Uterus (tissue), 3 donors: ENCODE measurements at regions not wholly inside any gene's neighbourhood (a gene's known extent, or its start where the extent isn't known, plus 50 kb on each side); places are given as distances from the start of the nearest gene placed in this dataset.

Experiments used
- DNase-seq, 2 donors: peaks; one replicate each; pipeline ENCODE4 v3.0.0-alpha.2; 2019 to 2020
- H3K27ac ChIP-seq, 2 donors: fragments of 200-600 bp; sonication (generic); 1 replicate in 1 of 2; 2 replicates in 1 of 2; pipeline ENCODE4 v1.5.1; 2016 to 2018
- H3K27me3 ChIP-seq, 2 donors: fragments of 200-600 bp; sonication (generic); one replicate each; pipeline ENCODE4 v1.5.1; 2018 to 2019; ENCODE audit warnings: control low read depth in 1 of 2
- H3K36me3 ChIP-seq, 2 donors: fragments of 200-600 bp; sonication (generic); one replicate each; pipeline ENCODE4 v1.5.1; 2019; ENCODE audit warnings: control low read depth in 1 of 2
- H3K4me1 ChIP-seq, 2 donors: fragments of 200-600 bp; sonication (generic); one replicate each; pipeline ENCODE4 v1.5.1; 2018 to 2019; ENCODE audit warnings: control low read depth in 1 of 2
- H3K4me3 ChIP-seq, 2 donors: fragments of 200-600 bp; sonication (generic); 1 replicate in 1 of 2; 2 replicates in 1 of 2; pipeline ENCODE4 v1.5.1; 2018 to 2019; ENCODE audit warnings: mild to moderate bottlenecking in 1 of 2
- H3K9me3 ChIP-seq, 2 donors: fragments of 200-600 bp; sonication (generic); one replicate each; pipeline ENCODE4 v1.5.1; 2019; ENCODE audit warnings: control low read depth in 1 of 2
- CTCF ChIP-seq, 4 experiments: fragments of 200-600 bp in 2 of 4; fragments of 450-650 bp in 2 of 4; sonication (generic) in 2 of 4; IDR thresholded peaks; one replicate each; pipeline ENCODE4 v1.5.1; 2016 to 2019; ENCODE audit warnings: antibody characterized with exemption in 4 of 4, mild to moderate bottlenecking in 2 of 4, moderate library complexity in 1 of 4
- POLR2A ChIP-seq, 2 donors: fragments of 450-650 bp; IDR thresholded peaks; one replicate each; pipeline ENCODE4 v1.6.1; 2016; ENCODE audit warnings: antibody characterized with exemption in 2 of 2, mild to moderate bottlenecking in 1 of 2, moderate library complexity in 1 of 2
- intact Hi-C: fragments of 100-400 bp; cut with DNase I; formaldehyde crosslinking; loops from one replicate; pipeline ENCODE4 v1.15.1; 2023; ENCODE audit warnings: low total_unique reads
- donor health status: DM: yes; HTN: yes; CAD: no.

- no peaks in the 10 kb centered on the region for H3K9me3 ChIP-seq
- no peak for DNase-seq
- no peaks in the 10 kb centered on the region for H3K36me3 ChIP-seq
- no peak overlapping the region for H3K27ac ChIP-seq
- H3K4me3 ChIP-seq, result no peak overlapping the region
- no peaks in the 10 kb centered on the region for H3K27me3 ChIP-seq
- H3K4me1 ChIP-seq, result no peaks in the 10 kb centered on the region
- TF ChIP-seq POLR2A (IDR thresholded peaks at IDR 0.05), result no peak
- TF ChIP-seq CTCF (IDR thresholded peaks at IDR 0.05), result no peak
- intact Hi-C loops, result no loop called here
Observed at GRCh38 chr17:53127331-53127730, 695.4 kb upstream of the KIF2B start.

- intact Hi-C loops, result no loop called here
- no peak overlapping the region for H3K4me3 ChIP-seq
Observed at GRCh38 chr17:53122966-53123365, 699.8 kb upstream of the KIF2B start.

GRCh38 chr17:53119773-53120172 is 703.0 kb upstream of the KIF2B start:
- no peaks in the 10 kb centered on the region for H3K36me3 ChIP-seq
- H3K9me3 ChIP-seq, result no peaks in the 10 kb centered on the region
- TF ChIP-seq CTCF (IDR thresholded peaks at IDR 0.05) (no peak), POLR2A (IDR thresholded peaks at IDR 0.05) (no peak)
- H3K4me1 ChIP-seq, result no peaks in the 10 kb centered on the region
- H3K4me3 ChIP-seq, result no peak overlapping the region
- no peak overlapping the region for H3K27ac ChIP-seq
- no peak for DNase-seq
- H3K27me3 ChIP-seq, result no peaks in the 10 kb centered on the region
- intact Hi-C loops, result no loop called here

More at GRCh38 chr17:53122966-53123365, 699.8 kb upstream of the KIF2B start:
- DNase-seq, result no peak
- H3K27ac ChIP-seq, result no peak overlapping the region
- no peaks in the 10 kb centered on the region for H3K9me3 ChIP-seq
- no peaks in the 10 kb centered on the region for H3K36me3 ChIP-seq
- no peak for TF ChIP-seq POLR2A (IDR thresholded peaks at IDR 0.05)
- no peak for TF ChIP-seq CTCF (IDR thresholded peaks at IDR 0.05)
- H3K27me3 ChIP-seq, result no peaks in the 10 kb centered on the region
- no peaks in the 10 kb centered on the region for H3K4me1 ChIP-seq

GRCh38 chr17:53118948-53119347 is 703.8 kb upstream of the KIF2B start:
- TF ChIP-seq POLR2A (IDR thresholded peaks at IDR 0.05) (no peak), CTCF (IDR thresholded peaks at IDR 0.05) (no peak)
- Histone ChIP-seq H3K27me3 (no peaks in the 10 kb centered on the region), H3K36me3 (no peaks in the 10 kb centered on the region), H3K9me3 (no peaks in the 10 kb centered on the region), H3K4me3 (no peak overlapping the region), H3K4me1 (no peaks in the 10 kb centered on the region), H3K27ac (no peak overlapping the region)
- no peak for DNase-seq
- intact Hi-C loops, result no loop called here

GRCh38 chr17:53106886-53107285 is 715.8 kb upstream of the KIF2B start:
- H3K4me3 ChIP-seq, result no peak overlapping the region
- intact Hi-C loops, result no loop called here

More at GRCh38 chr17:53106886-53107285, 715.8 kb upstream of the KIF2B start:
- Histone ChIP-seq H3K27ac (no peak overlapping the region), H3K9me3 (no peaks in the 10 kb centered on the region), H3K27me3 (no peaks in the 10 kb centered on the region), H3K36me3 (no peaks in the 10 kb centered on the region), H3K4me1 (no peaks in the 10 kb centered on the region)
- no peak for TF ChIP-seq CTCF (IDR thresholded peaks at IDR 0.05)
- DNase-seq, result no peak
